Pancreas (tissue), 10 donors: ENCODE measurements at regions not wholly inside any gene's neighbourhood (a gene's known extent, or its start where the extent isn't known, plus 50 kb on each side); places are given as distances from the start of the nearest gene placed in this dataset.

Source experiments
- ATAC-seq, 4 donors: fragments of 200-7000 bp; cut with Tn5 transposase; one replicate each; pipeline versions ENCODE4 v1.8.0 to v1.9.1; 2020; ENCODE audit warnings: mild to moderate bottlenecking in 4 of 4, moderate library complexity in 4 of 4
- DNase-seq, 6 donors: peaks; one replicate each; pipeline ENCODE4 v3.0.0-alpha.2; 2020
- FAIRE-seq: peaks from 2 replicates; lab custom pipeline; 2012; peaks lifted over from hg19 to GRCh38; lab: Jason Lieb, UNC
- H3K27ac ChIP-seq, 4 donors: fragments of 200-600 bp; sonication (generic); 1 replicate in 3 of 4; 2 replicates in 1 of 4; pipeline versions ENCODE4 v1.5.0 to v1.8.0; 2020
- H3K27me3 ChIP-seq, 4 donors: fragments of 200-600 bp; one replicate each; pipeline ENCODE4 v1.8.0; 2021
- H3K36me3 ChIP-seq, 3 donors: fragments of 200-600 bp; sonication (generic) in 1 of 3; one replicate each; pipeline versions ENCODE4 v1.5.0 to v1.8.0; 2020 to 2021
- H3K4me1 ChIP-seq, 3 donors: fragments of 200-600 bp; one replicate each; pipeline ENCODE4 v1.8.0; 2021
- H3K4me3 ChIP-seq, 4 donors: fragments of 200-600 bp; sonication (generic) in 2 of 4; one replicate each; pipeline versions ENCODE4 v1.5.0 to v1.8.0; 2020 to 2021
- H3K9me3 ChIP-seq, 4 donors: fragments of 200-600 bp; one replicate each; pipeline ENCODE4 v1.8.0; 2021
- WGBS, 2 donors: extraction: QIAGEN DNeasy Blood & Tissue Kit; methylation state at CpG; one replicate each; pipeline ENCODE4 v1.1.7; 2013; 5-methylcytosine and 5-hydroxymethylcytosine counted together
- intact Hi-C, 3 donors: fragments of 100-400 bp; cut with DNase I; formaldehyde crosslinking; loops; one replicate each; pipeline versions ENCODE4 v1.11.1 to v1.14.2; 2022
- TF ChIP-seq, protein P1 (sequence below), 4 donors: fragments of 200-600 bp; sonication (generic) in 3 of 4; IDR thresholded peaks; one replicate each; pipeline versions ENCODE4 v1.5.0 to v1.8.0; 2021; ENCODE audit warnings: antibody characterized with exemption in 4 of 4
- donor health status: healthy with polysubstance abuse.
- donor health status: DM: no; HTN: no; CAD: no; lungs with moderate emphysema.
- donor health status: DM: no; HTN: no; CAD: no.
- donor health status: control.
- donor health status: control.
- donor health status: Bipolar disorder and iron deficiency.
- donor health status: DM: yes; HTN: yes; CAD: no.
- donor health status: DM: no; HTN: no; CAD: no.
- donor health status: DM: no; HTN: no; CAD: no.
- donor health status: DM: yes; HTN: yes; CAD: no.

GRCh38 chr21:27841084-27841672 lies 874.3 kb upstream of the ADAMTS5 start:
- FAIRE-seq (no peak), DNase-seq (no peak), ATAC-seq (no peak)
- H3K4me1 ChIP-seq, result no peaks in the 10 kb centered on the region
- no peak overlapping the region for H3K4me3 ChIP-seq
- H3K27ac ChIP-seq, result no peak overlapping the region
- 96 to 98% methylated on average over 3 of the region's 3 CpGs for WGBS, 2 donors
- intact Hi-C loops, result no loop called here
- no peaks in the 10 kb centered on the region for H3K27me3 ChIP-seq
- no peaks in the 10 kb centered on the region for H3K9me3 ChIP-seq
- no peaks in the 10 kb centered on the region for H3K36me3 ChIP-seq
- TF ChIP-seq, protein P1, sequence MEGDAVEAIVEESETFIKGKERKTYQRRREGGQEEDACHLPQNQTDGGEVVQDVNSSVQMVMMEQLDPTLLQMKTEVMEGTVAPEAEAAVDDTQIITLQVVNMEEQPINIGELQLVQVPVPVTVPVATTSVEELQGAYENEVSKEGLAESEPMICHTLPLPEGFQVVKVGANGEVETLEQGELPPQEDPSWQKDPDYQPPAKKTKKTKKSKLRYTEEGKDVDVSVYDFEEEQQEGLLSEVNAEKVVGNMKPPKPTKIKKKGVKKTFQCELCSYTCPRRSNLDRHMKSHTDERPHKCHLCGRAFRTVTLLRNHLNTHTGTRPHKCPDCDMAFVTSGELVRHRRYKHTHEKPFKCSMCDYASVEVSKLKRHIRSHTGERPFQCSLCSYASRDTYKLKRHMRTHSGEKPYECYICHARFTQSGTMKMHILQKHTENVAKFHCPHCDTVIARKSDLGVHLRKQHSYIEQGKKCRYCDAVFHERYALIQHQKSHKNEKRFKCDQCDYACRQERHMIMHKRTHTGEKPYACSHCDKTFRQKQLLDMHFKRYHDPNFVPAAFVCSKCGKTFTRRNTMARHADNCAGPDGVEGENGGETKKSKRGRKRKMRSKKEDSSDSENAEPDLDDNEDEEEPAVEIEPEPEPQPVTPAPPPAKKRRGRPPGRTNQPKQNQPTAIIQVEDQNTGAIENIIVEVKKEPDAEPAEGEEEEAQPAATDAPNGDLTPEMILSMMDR (IDR thresholded peaks at IDR 0.05), result no peak

- H3K4me3 ChIP-seq, result no peak overlapping the region
- H3K4me1 ChIP-seq, result no peaks in the 10 kb centered on the region
- H3K9me3 ChIP-seq, result no peaks in the 10 kb centered on the region
- no peak for DNase-seq
- FAIRE-seq, result peak; percentile 23
- no peak for ATAC-seq
- H3K27me3 ChIP-seq, result no peaks in the 10 kb centered on the region
- intact Hi-C loops, result no loop called here
- H3K36me3 ChIP-seq, result no peaks in the 10 kb centered on the region
- WGBS, 2 donors, result 26 to 35% methylated on average over 3 of the region's 3 CpGs
- no peak overlapping the region for H3K27ac ChIP-seq
- TF ChIP-seq, protein P1 (IDR thresholded peaks at IDR 0.05), result no peak
Measured at GRCh38 chr21:27840262-27840661, 873.4 kb upstream of the ADAMTS5 start.

DNA sequence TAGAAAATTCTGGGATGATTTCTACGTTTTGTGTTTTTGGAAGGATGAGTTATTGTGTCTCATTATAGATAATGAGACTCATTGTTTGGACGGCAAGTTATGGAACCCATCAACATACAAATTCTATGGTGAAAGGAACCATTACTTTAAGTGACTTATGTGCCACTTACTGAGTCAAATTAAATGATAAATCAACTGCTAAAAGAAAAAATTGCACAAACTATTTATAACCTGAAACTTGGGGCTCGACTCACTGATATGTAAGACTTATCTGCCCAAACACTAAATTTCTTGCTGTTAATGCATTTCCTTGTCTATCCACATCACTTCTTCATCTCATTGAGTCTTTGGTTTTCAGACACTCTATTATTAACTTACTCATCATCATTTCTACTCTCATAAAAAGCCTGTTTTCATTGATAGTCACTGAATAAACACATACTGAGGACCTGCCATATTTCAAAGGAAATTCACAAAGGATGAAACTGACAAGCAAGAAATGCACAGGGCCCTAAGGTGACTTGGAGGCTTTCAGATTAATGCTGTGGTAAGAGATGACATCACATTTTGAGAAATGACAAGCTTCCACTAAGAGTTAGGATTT lies 872.7 kb upstream of the ADAMTS5 start:
- Histone ChIP-seq H3K9me3 (no peaks in the 10 kb centered on the region), H3K36me3 (no peaks in the 10 kb centered on the region), H3K4me1 (no peaks in the 10 kb centered on the region), H3K27ac (no peak overlapping the region), H3K27me3 (no peaks in the 10 kb centered on the region), H3K4me3 (no peak overlapping the region)
- intact Hi-C loops, result no loop called here
- 67 to 79% methylated on average over 3 of the region's 3 CpGs for WGBS, 2 donors
- TF ChIP-seq, protein P1 (IDR thresholded peaks at IDR 0.05), result no peak
- DNase-seq (no peak), FAIRE-seq (no peak), ATAC-seq (no peak)

DNA sequence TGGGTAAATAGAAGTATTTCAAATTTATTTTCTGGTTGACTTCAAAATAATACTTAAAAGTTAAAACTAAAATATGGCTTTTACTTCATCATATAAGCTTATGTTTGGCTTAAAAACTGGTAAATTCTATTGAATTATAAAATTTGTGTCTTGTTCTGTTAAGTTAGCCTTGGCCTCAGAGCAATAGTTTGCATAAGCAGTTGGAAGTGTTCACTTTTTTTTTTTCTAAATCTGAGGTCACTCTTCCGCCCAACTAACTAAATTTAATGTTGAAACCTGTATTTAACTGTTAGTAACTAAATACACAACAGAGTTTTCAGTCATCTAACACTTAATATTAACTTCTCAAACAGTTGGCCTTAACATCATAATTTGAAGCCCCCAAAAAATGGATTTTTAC lies 871.7 kb upstream of the ADAMTS5 start:
- FAIRE-seq (peak; percentile 20), ATAC-seq (no peak), DNase-seq (no peak)
- no peak overlapping the region for H3K4me3 ChIP-seq
- H3K27me3 ChIP-seq, result no peaks in the 10 kb centered on the region
- no peak overlapping the region for H3K27ac ChIP-seq
- no peaks in the 10 kb centered on the region for H3K36me3 ChIP-seq
- no peaks in the 10 kb centered on the region for H3K9me3 ChIP-seq
- intact Hi-C loops, result no loop called here
- TF ChIP-seq, protein P1 (IDR thresholded peaks at IDR 0.05), result no peak
- 58 to 73% methylated on average over 1 of the region's 1 CpG for WGBS, 2 donors
- no peaks in the 10 kb centered on the region for H3K4me1 ChIP-seq

DNA sequence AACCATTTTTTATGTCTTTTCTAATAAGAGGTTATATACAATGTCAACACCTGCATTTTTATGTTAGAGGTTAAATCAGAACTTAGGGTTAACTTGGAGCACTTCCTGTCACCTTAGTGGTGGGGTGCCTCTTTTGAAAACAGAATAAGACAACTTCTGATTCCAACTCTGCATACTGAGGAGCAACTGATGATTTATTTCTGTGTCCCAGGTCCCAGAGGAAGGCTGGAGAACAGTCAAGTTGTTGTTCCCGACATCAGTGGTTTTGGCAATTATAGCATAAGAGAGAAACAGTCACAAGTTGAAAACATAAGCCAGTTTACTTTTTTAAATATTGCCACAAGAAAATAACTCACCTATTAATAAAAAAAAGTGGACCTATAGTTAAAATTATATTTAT lies 871.0 kb upstream of the ADAMTS5 start:
- DNase-seq (no peak), FAIRE-seq (no peak), ATAC-seq (no peak)
- no peaks in the 10 kb centered on the region for H3K4me1 ChIP-seq
- WGBS, 2 donors, result 70 to 80% methylated on average over 1 of the region's 1 CpG
- no peak overlapping the region for H3K4me3 ChIP-seq
- intact Hi-C loops, result no loop called here
- TF ChIP-seq, protein P1 (IDR thresholded peaks at IDR 0.05), result no peak
- H3K36me3 ChIP-seq, result no peaks in the 10 kb centered on the region
- H3K27me3 ChIP-seq, result no peaks in the 10 kb centered on the region
- no peaks in the 10 kb centered on the region for H3K9me3 ChIP-seq
- no peak overlapping the region for H3K27ac ChIP-seq
